ENCODE measurements at regions not wholly inside any gene's neighbourhood (a gene's known extent, or its start where the extent isn't known, plus 50 kb on each side); places are given as distances from the start of the nearest gene placed in this dataset.

- TF ChIP-seq CTCF (IDR thresholded peaks at IDR 0.05; ENCODE audit: low read length) (no peak), EZH2phosphoT487 (IDR thresholded peaks at IDR 0.05; ENCODE audit: low read length) (no peak), EZH2 (optimal IDR thresholded peaks at IDR 0.05; ENCODE audit: low read depth, low read length) (no peak)
Observed at GRCh38 chr1:67482733-67483482, 52.7 kb upstream of the SERBP1 start.

Data from MM.1S (cell line).